Stimulated activated effector memory CD8-positive, alpha-beta T cell treated with anti-CD3 and anti-CD28 coated beads, Interleukin-12 subunit alpha, Interleukin-12 subunit beta, amount 100 ng/mL, for 72 hours (primary cell): ENCODE measurements at regions not wholly inside any gene's neighbourhood (a gene's known extent, or its start where the extent isn't known, plus 50 kb on each side); places are given as distances from the start of the nearest gene placed in this dataset.

ENCODE experiments used
- ATAC-seq: fragments of 150-1000 bp; cut with Tn5 transposase; 2 replicates; pipeline ENCODE4 v1.10.0; 2021
- DNase-seq, 2 donors: peaks; one replicate each; pipeline ENCODE4 v3.0.0; 2021 to 2022; ENCODE audit warnings: low spot score in 2 of 2
- H3K27ac Mint-ChIP-seq: one replicate; pipeline ENCODE4 v1.8.0; 2022; ENCODE audit warnings: mild to moderate bottlenecking, mixed read lengths
- H3K36me3 Mint-ChIP-seq: one replicate; pipeline ENCODE4 v1.8.0; 2022; ENCODE audit warnings: mild to moderate bottlenecking, mixed read lengths
- H3K4me1 Mint-ChIP-seq: one replicate; pipeline ENCODE4 v1.8.0; 2022; ENCODE audit warnings: mixed read lengths
- H3K4me3 Mint-ChIP-seq: one replicate; pipeline ENCODE4 v1.8.0; 2022; ENCODE audit warnings: mild to moderate bottlenecking, mixed read lengths
- H3K9me3 Mint-ChIP-seq: one replicate; pipeline ENCODE4 v1.8.0; 2022; ENCODE audit warnings: mixed read lengths

GRCh38 chr15:58324533-58324932 lies 107.3 kb upstream of the LIPC start:
- Mint-ChIP-seq H3K4me3 (no peak overlapping the region), H3K36me3 (no peaks in the 10 kb centered on the region), H3K27ac (no peak overlapping the region), H3K9me3 (no peaks in the 10 kb centered on the region), H3K4me1 (no peaks in the 10 kb centered on the region)
- DNase-seq = no peak
- ATAC-seq = no peak

GRCh38 chr15:58327958-58328357 lies 103.8 kb upstream of the LIPC start:
- peaks cover 32% of the 10 kb centered on the region for H3K4me1 Mint-ChIP-seq

DNA sequence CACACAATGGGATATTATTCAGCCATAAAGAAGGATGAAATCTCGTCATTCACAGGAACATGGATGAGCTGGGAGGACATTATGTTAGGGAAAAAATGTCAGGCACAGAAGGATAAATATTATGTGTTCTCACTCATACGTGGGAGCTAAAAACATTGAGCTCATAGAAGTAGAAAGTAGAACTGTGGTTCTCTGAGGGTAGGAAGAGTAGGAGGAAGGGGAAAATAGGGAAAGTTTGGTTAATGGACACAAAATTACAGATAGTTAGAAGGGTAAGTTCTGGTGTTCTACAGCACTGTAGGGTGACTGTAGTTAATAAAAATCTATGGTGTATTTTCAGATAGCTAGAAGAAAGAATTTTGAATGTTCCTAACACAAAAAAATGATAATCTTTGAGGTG lies 102.6 kb upstream of the LIPC start:
- no peak overlapping the region for H3K27ac Mint-ChIP-seq
- H3K4me1 Mint-ChIP-seq = peaks cover 44% of the 10 kb centered on the region
- H3K9me3 Mint-ChIP-seq = peaks cover 3% of the 10 kb centered on the region
- DNase-seq (no peak), ATAC-seq (no peak)
- H3K36me3 Mint-ChIP-seq = peaks cover 13% of the 10 kb centered on the region
- no peak overlapping the region for H3K4me3 Mint-ChIP-seq

More at GRCh38 chr15:58327958-58328357, 103.8 kb upstream of the LIPC start:
- no peak for ATAC-seq
- Mint-ChIP-seq H3K4me3 (no peak overlapping the region), H3K36me3 (peaks cover 13% of the 10 kb centered on the region), H3K27ac (no peak overlapping the region), H3K9me3 (no peaks in the 10 kb centered on the region)
- DNase-seq = no peak

DNA sequence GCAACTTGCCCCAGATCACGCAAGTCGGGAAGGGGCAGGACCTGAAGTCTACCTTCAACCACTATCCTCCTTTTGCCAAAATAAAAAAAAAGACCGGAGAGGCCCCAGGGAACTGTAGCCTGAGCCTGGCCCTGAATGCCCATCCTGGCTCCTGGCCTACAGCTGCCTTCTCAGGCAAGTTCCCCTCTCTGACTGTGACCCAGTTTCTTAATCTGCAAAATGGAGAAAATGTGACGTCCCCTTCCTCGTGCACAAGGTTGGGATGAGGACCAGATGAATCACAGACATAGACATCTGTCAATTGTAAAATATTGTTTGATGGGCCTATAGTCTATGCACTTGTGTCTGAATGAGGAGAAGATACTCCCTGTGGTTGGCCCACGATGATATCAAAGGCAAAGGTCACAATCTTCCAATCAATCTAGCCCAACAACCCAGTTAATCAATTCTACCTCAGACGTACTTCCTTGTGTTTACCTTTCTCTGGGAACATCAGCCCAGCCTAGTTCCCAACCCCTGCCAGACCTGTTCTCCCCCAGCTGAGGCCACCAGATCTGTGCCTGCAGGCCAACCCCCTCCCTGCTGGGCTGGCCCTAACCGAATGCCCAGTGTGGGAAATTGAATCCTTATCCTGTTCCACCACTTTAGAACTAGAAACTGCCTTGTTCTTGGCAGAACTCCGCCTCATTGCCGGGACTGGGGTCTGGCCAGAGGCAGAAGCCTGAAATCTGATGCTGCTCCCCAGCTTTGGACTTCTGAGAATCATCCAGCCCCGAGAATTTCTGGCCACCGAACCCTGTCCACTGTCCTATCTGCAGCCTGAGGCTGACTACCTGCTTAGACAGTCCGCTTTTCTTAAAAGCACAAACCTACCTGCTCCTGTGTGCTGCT lies 101.8 kb upstream of the LIPC start:
- H3K36me3 Mint-ChIP-seq = peaks cover 13% of the 10 kb centered on the region
- ATAC-seq (no peak), DNase-seq (no peak)
- H3K4me1 Mint-ChIP-seq = peaks cover 48% of the 10 kb centered on the region
- H3K27ac Mint-ChIP-seq = peak overlapping the region; percentile 98
- H3K4me3 Mint-ChIP-seq = no peak overlapping the region
- H3K9me3 Mint-ChIP-seq = peaks cover 6% of the 10 kb centered on the region

- peaks cover 55% of the 10 kb centered on the region for H3K4me1 Mint-ChIP-seq
- H3K4me3 Mint-ChIP-seq = peak overlapping the region; percentile 48
- ATAC-seq = no peak
- peak overlapping the region; percentile 98 for H3K27ac Mint-ChIP-seq
- DNase-seq = no peak
- H3K36me3 Mint-ChIP-seq = peaks cover 13% of the 10 kb centered on the region
- peaks cover 6% of the 10 kb centered on the region for H3K9me3 Mint-ChIP-seq
These were observed 100.8 kb upstream of the LIPC start for GRCh38 chr15:58330741-58331559.

- Mint-ChIP-seq H3K9me3 (peaks cover 6% of the 10 kb centered on the region), H3K4me3 (peak overlapping the region; percentile 48), H3K4me1 (peaks cover 57% of the 10 kb centered on the region), H3K36me3 (peaks cover 13% of the 10 kb centered on the region), H3K27ac (peak overlapping the region; percentile 98)
- DNase-seq = no peak
- ATAC-seq = no peak
These were observed 100.3 kb upstream of the LIPC start for GRCh38 chr15:58331560-58331912.

GRCh38 chr15:58331913-58332675 lies 99.7 kb upstream of the LIPC start:
- DNase-seq = peak; percentile 70 to 95
- H3K9me3 Mint-ChIP-seq = peaks cover 6% of the 10 kb centered on the region
- ATAC-seq = peak; percentile 95
- H3K27ac Mint-ChIP-seq = peak overlapping the region; percentile 98
- H3K36me3 Mint-ChIP-seq = peaks cover 13% of the 10 kb centered on the region
- peaks cover 57% of the 10 kb centered on the region for H3K4me1 Mint-ChIP-seq
- H3K4me3 Mint-ChIP-seq = peak overlapping the region; percentile 48

GRCh38 chr15:58332676-58333400 lies 99.0 kb upstream of the LIPC start:
- ATAC-seq (peak; percentile 86), DNase-seq (peak in 1 of 2 donors; percentile 69)
- H3K4me1 Mint-ChIP-seq = peaks cover 57% of the 10 kb centered on the region
- H3K9me3 Mint-ChIP-seq = peaks cover 6% of the 10 kb centered on the region
- H3K36me3 Mint-ChIP-seq = peaks cover 13% of the 10 kb centered on the region
- H3K4me3 Mint-ChIP-seq = peak overlapping the region; percentile 48
- peak overlapping the region; percentile 98 for H3K27ac Mint-ChIP-seq

GRCh38 chr15:58334803-58335202 lies 97.0 kb upstream of the LIPC start:
- Mint-ChIP-seq H3K4me3 (no peak overlapping the region), H3K4me1 (peaks cover 62% of the 10 kb centered on the region), H3K27ac (no peak overlapping the region), H3K36me3 (peaks cover 13% of the 10 kb centered on the region), H3K9me3 (peaks cover 6% of the 10 kb centered on the region)
- DNase-seq (no peak), ATAC-seq (no peak)

DNA sequence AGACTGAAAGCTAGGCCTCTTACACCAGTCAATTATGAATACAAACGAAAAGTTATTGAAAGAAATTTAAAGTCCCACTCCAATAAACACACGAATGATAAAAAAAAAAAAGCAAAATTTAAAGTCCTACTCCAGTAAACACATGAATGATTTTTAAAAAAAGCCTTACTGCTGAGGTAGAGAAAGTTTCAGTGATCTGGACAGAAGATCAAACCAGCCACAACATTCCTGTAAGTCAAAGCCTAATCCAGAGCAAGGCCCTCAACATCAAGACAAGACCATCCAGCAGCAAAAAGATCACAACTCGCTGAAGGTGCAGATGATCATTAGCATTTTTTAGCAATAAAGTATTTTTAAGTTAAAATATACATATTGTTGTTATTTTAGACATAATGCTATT lies 95.6 kb upstream of the LIPC start:
- no peak overlapping the region for H3K4me3 Mint-ChIP-seq
- DNase-seq = no peak
- H3K27ac Mint-ChIP-seq = peak overlapping the region; percentile 15
- no peak for ATAC-seq
- H3K36me3 Mint-ChIP-seq = peaks cover 13% of the 10 kb centered on the region
- peaks cover 51% of the 10 kb centered on the region for H3K4me1 Mint-ChIP-seq
- peaks cover 6% of the 10 kb centered on the region for H3K9me3 Mint-ChIP-seq

GRCh38 chr15:58340176-58340575 lies 91.6 kb upstream of the LIPC start:
- H3K4me1 Mint-ChIP-seq = peaks cover 14% of the 10 kb centered on the region
- DNase-seq = no peak
- no peaks in the 10 kb centered on the region for H3K9me3 Mint-ChIP-seq
- no peak overlapping the region for H3K27ac Mint-ChIP-seq
- no peaks in the 10 kb centered on the region for H3K36me3 Mint-ChIP-seq
- peak; percentile 70 for ATAC-seq
- no peak overlapping the region for H3K4me3 Mint-ChIP-seq

GRCh38 chr15:58342508-58342907 lies 89.3 kb upstream of the LIPC start:
- Mint-ChIP-seq H3K27ac (no peak overlapping the region), H3K4me1 (peaks cover 7% of the 10 kb centered on the region), H3K9me3 (no peaks in the 10 kb centered on the region), H3K4me3 (no peak overlapping the region), H3K36me3 (no peaks in the 10 kb centered on the region)
- no peak for DNase-seq
- ATAC-seq = no peak

DNA sequence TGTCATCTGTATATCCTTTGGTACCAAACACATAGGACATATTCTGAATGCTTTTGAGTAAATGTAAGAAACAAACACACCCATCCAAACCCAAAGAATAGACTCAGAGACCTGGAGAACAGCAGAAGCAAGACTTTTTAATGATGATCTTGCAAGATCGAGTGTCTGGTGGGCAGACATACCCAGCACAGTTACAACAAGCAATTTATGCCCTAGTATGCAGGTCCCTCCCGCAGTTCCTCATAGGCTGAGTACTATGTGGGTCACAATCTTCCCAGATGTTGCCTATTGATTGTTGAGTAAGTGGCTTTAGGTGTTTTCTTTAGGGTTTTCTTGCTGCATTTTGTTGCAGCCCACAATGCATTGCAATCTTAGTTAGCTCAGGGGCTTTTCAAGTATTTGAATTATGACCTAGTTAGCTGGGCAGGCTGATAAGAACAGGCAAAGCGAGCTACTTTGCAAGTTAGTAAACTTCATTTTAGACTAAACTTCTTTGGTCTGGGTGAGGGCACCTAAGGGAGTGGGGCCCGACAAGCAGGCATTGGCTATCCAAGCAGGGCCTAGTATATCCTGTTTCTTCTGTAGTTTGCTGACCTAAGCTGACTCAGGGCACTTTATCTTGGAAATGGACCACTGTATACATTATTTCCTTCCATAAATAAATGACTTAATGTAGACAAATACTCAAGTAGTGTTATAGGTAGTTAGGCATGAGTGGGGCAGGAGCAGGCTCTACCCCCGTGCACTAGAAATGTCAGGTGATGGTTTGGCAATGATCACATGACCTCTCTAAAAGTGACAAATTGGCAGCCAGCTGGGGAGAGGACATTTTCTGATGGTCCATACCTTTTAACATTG lies 87.3 kb upstream of the LIPC start:
- H3K9me3 Mint-ChIP-seq = no peaks in the 10 kb centered on the region
- ATAC-seq = no peak
- no peak for DNase-seq
- no peak overlapping the region for H3K4me3 Mint-ChIP-seq
- H3K27ac Mint-ChIP-seq = no peak overlapping the region
- no peaks in the 10 kb centered on the region for H3K36me3 Mint-ChIP-seq
- H3K4me1 Mint-ChIP-seq = peaks cover 6% of the 10 kb centered on the region

- no peak for ATAC-seq
- no peaks in the 10 kb centered on the region for H3K9me3 Mint-ChIP-seq
- no peaks in the 10 kb centered on the region for H3K36me3 Mint-ChIP-seq
- no peak overlapping the region for H3K27ac Mint-ChIP-seq
- DNase-seq = no peak
- no peak overlapping the region for H3K4me3 Mint-ChIP-seq
- no peaks in the 10 kb centered on the region for H3K4me1 Mint-ChIP-seq
These were observed 85.4 kb upstream of the LIPC start for GRCh38 chr15:58346361-58346760.
